NCI-H146 treated with DMSO at 0.1 percent for 48 hours (cell line): ENCODE measurements at regions not wholly inside any gene's neighbourhood (a gene's known extent, or its start where the extent isn't known, plus 50 kb on each side); places are given as distances from the start of the nearest gene placed in this dataset.
A peak's percentile ranks its signal among the peaks of the same experiment; 100 is the strongest.

Experiments
- DNase-seq: peaks from one replicate; lab custom pipeline; 2025; ENCODE audit not compliant: unreplicated experiment; lab: John Stamatoyannopoulos, UW

GRCh38 chr20:12627485-12627884 is 381.3 kb upstream of the SPTLC3 start:
- no peak for DNase-seq

GRCh38 chr20:12638633-12639312 is 370.0 kb upstream of the SPTLC3 start:
- DNase-seq: no peak

- no peak for DNase-seq
These were observed 368.5 kb upstream of the SPTLC3 start for GRCh38 chr20:12640251-12640650.

GRCh38 chr20:12641619-12642018 is 367.2 kb upstream of the SPTLC3 start:
- DNase-seq: no peak

- no peak for DNase-seq
These were observed 364.3 kb upstream of the SPTLC3 start for GRCh38 chr20:12644461-12644860.

GRCh38 chr20:12649234-12649633 is 359.5 kb upstream of the SPTLC3 start:
- DNase-seq: no peak

GRCh38 chr20:12653642-12654041 is 355.1 kb upstream of the SPTLC3 start:
- DNase-seq: no peak

- no peak for DNase-seq
These were observed 348.8 kb upstream of the SPTLC3 start for GRCh38 chr20:12659942-12660341.

- DNase-seq: no peak
These were observed 347.9 kb upstream of the SPTLC3 start for GRCh38 chr20:12660918-12661317.

GRCh38 chr20:12670301-12670700 is 338.5 kb upstream of the SPTLC3 start:
- no peak for DNase-seq

GRCh38 chr20:12673352-12673751 is 335.4 kb upstream of the SPTLC3 start:
- DNase-seq: no peak

GRCh38 chr20:12677925-12678324 is 330.8 kb upstream of the SPTLC3 start:
- no peak for DNase-seq

- DNase-seq: no peak
These were observed 329.3 kb upstream of the SPTLC3 start for GRCh38 chr20:12679447-12679846.

GRCh38 chr20:12682613-12683012 is 326.2 kb upstream of the SPTLC3 start:
- no peak for DNase-seq

- DNase-seq: no peak
These were observed 321.3 kb upstream of the SPTLC3 start for GRCh38 chr20:12687476-12687875.

- DNase-seq: no peak
These were observed 312.8 kb upstream of the SPTLC3 start for GRCh38 chr20:12695937-12696336.

- no peak for DNase-seq
These were observed 310.0 kb upstream of the SPTLC3 start for GRCh38 chr20:12698817-12699216.

- DNase-seq: peak; percentile 94
These were observed 309.2 kb upstream of the SPTLC3 start for GRCh38 chr20:12699374-12700228.

GRCh38 chr20:12700701-12701100 is 308.1 kb upstream of the SPTLC3 start:
- DNase-seq: no peak

GRCh38 chr20:12702312-12702711 is 306.5 kb upstream of the SPTLC3 start:
- DNase-seq: no peak

GRCh38 chr20:12715371-12715770 is 293.4 kb upstream of the SPTLC3 start:
- DNase-seq: no peak

- DNase-seq: no peak
These were observed 292.6 kb upstream of the SPTLC3 start for GRCh38 chr20:12715991-12716680.
